HepG2 (cell line): ENCODE measurements at regions not wholly inside any gene's neighbourhood (a gene's known extent, or its start where the extent isn't known, plus 50 kb on each side); places are given as distances from the start of the nearest gene placed in this dataset.

Source experiments
- DNMT3B ChIP-seq: conservative IDR thresholded peaks from 2 replicates; pipeline ENCODE4 v1.6.1; 2016; ENCODE audit warnings: missing biosample characterization, control low read depth
- HOXD1 ChIP-seq: sonication (generic); formaldehyde crosslinking; IDR thresholded peaks from 2 replicates; pipeline ENCODE4 v1.5.0; 2020; ENCODE audit warnings: missing genetic modification reagents
- KDM5B ChIP-seq: sonication (generic); formaldehyde crosslinking; IDR thresholded peaks from 2 replicates; pipeline ENCODE4 v1.4.0; 2020; ENCODE audit warnings: missing genetic modification reagents, mild to moderate bottlenecking, borderline replicate concordance
- TBX3 ChIP-seq: fragments of 450-650 bp; IDR thresholded peaks from 2 replicates; pipeline ENCODE4 v1.6.1; 2017; ENCODE audit warnings: antibody characterized with exemption, mild to moderate bottlenecking, inconsistent platforms, borderline replicate concordance
- TFDP1 ChIP-seq: IDR thresholded peaks from 2 replicates; pipeline ENCODE4 v1.6.1; 2016; ENCODE audit warnings: missing compliant biosample characterization, missing genetic modification reagents, borderline replicate concordance
- TP53 ChIP-seq: sonication (generic); formaldehyde crosslinking; conservative IDR thresholded peaks from 2 replicates; pipeline ENCODE4 v1.4.0; 2020; ENCODE audit warnings: missing genetic modification reagents
- ZFYVE20 ChIP-seq: sonication (generic); formaldehyde crosslinking; IDR thresholded peaks from 2 replicates; pipeline ENCODE4 v1.8.0; 2023; ENCODE audit warnings: low read depth, mild to moderate bottlenecking, moderate library complexity, missing genetic modification reagents, borderline replicate concordance
- ZHX2 ChIP-seq, 2 experiments: sonication (generic) in 1 of 2; formaldehyde crosslinking in 1 of 2; IDR thresholded peaks; 2 replicates each; pipeline versions ENCODE4 v1.6.1 to v1.9.0; 2014 to 2022; ENCODE audit warnings: antibody characterized with exemption in 1 of 2, borderline replicate concordance in 1 of 2, inconsistent platforms in 1 of 2, low read depth in 1 of 2, missing genetic modification reagents in 1 of 2
- ZNF414 ChIP-seq: sonication (generic); formaldehyde crosslinking; IDR thresholded peaks from 2 replicates; pipeline ENCODE4 v1.5.0; 2020; ENCODE audit warnings: missing genetic modification reagents
- ZSCAN31 ChIP-seq: sonication (generic); formaldehyde crosslinking; IDR thresholded peaks from 2 replicates; pipeline ENCODE4 v1.5.0; 2020; ENCODE audit warnings: low read depth, mild to moderate bottlenecking, missing genetic modification reagents

GRCh38 chr9:87014436-87014835 is 67.1 kb upstream of the GAS1 start (continued):
- TF ChIP-seq ZSCAN31 (CRISPR knock-in tag) (no peak), TBX3 (no peak), KDM5B (CRISPR knock-in tag) (no peak), TP53 (CRISPR knock-in tag) (no peak), ZHX2 (IDR thresholded peaks at IDR 0.05; ENCODE audit: low read depth) (no peak), ZHX2 (CRISPR knock-in tag; IDR thresholded peaks at IDR 0.05; ENCODE audit: borderline replicate concordance) (no peak), TFDP1 (no peak), ZFYVE20 (CRISPR knock-in tag) (no peak), DNMT3B (CRISPR knock-in tag) (no peak), ZNF414 (CRISPR knock-in tag) (no peak), HOXD1 (no peak)
- TF ChIP-seq, all 625 proteins: peak for 0
